Lung (tissue), 11 donors: ENCODE measurements at regions not wholly inside any gene's neighbourhood (a gene's known extent, or its start where the extent isn't known, plus 50 kb on each side); places are given as distances from the start of the nearest gene placed in this dataset.

Experiments used
- ATAC-seq: fragments of 200-7000 bp; cut with Tn5 transposase; one replicate; pipeline ENCODE4 v1.9.1; 2020; ENCODE audit warnings: moderate number of reproducible peaks; ENCODE audit not compliant: insufficient read depth, low FRiP score
- DNase-seq, 3 donors: peaks; one replicate each; pipeline ENCODE4 v3.0.0-alpha.2; 2013 to 2017
- H3K27ac ChIP-seq, 2 donors: one replicate each; pipeline ENCODE4 v1.5.1; 2013; ENCODE audit warnings: mild to moderate bottlenecking in 2 of 2, moderate library complexity in 2 of 2, control low read depth in 1 of 2, inconsistent platforms in 1 of 2, low read depth in 1 of 2, low read length in 1 of 2
- H3K27me3 ChIP-seq, 3 donors: one replicate each; pipeline ENCODE4 v1.5.1; 2013; ENCODE audit warnings: low read length in 2 of 3; ENCODE audit not compliant: control insufficient read depth in 3 of 3, insufficient read depth in 3 of 3
- H3K36me3 ChIP-seq, 4 donors: one replicate each; pipeline ENCODE4 v1.5.1; 2013; ENCODE audit warnings: low read length in 4 of 4, mild to moderate bottlenecking in 1 of 4, moderate library complexity in 1 of 4; ENCODE audit not compliant: control insufficient read depth in 4 of 4, insufficient read depth in 4 of 4
- H3K4me1 ChIP-seq, 5 donors: one replicate each; pipeline ENCODE4 v1.5.1; 2013; ENCODE audit warnings: low read length in 5 of 5, mild to moderate bottlenecking in 2 of 5, moderate library complexity in 1 of 5; ENCODE audit not compliant: control insufficient read depth in 5 of 5, insufficient read depth in 5 of 5
- H3K4me3 ChIP-seq: one replicate; pipeline ENCODE4 v1.5.1; 2013; ENCODE audit warnings: mild to moderate bottlenecking, control low read depth, moderate library complexity
- H3K9ac ChIP-seq, 2 donors: one replicate each; pipeline ENCODE4 v1.5.1; 2013; ENCODE audit warnings: low read length in 2 of 2, control low read depth in 1 of 2; ENCODE audit not compliant: insufficient read depth in 1 of 2
- H3K9me3 ChIP-seq, 4 donors: one replicate each; pipeline ENCODE4 v1.5.1; 2013; ENCODE audit warnings: low read length in 3 of 4, mild to moderate bottlenecking in 1 of 4, moderate library complexity in 1 of 4; ENCODE audit not compliant: control insufficient read depth in 4 of 4, insufficient read depth in 3 of 4
- CTCF ChIP-seq: IDR thresholded peaks from 2 replicates; pipeline ENCODE4 v1.5.1; 2012; ENCODE audit warnings: mild to moderate bottlenecking; ENCODE audit errors: control extremely low read depth, extremely low read depth
- WGBS, 2 donors: extraction: QIAGEN DNeasy Blood & Tissue Kit; methylation state at CpG; one replicate each; pipeline ENCODE4 v1.1.7; 2013; 5-methylcytosine and 5-hydroxymethylcytosine counted together
- donor health status: control.
- donor health status: control.
- donor health status: Bipolar disorder and iron deficiency.
- donor health status: healthy.
- donor health status: DM: yes; HTN: yes; CAD: no.

GRCh38 chr17:77824102-77824779 is 134.3 kb upstream of the TNRC6C start:
- Histone ChIP-seq H3K27ac (no peak overlapping the region), H3K36me3 (no peaks in the 10 kb centered on the region), H3K4me1 (peaks cover 0 to 3% (median 0%) of the 10 kb centered on the region in 5 donors), H3K27me3 (no peaks in the 10 kb centered on the region), H3K4me3 (no peak overlapping the region), H3K9me3 (no peaks in the 10 kb centered on the region), H3K9ac (no peak overlapping the region)
- no peak for ATAC-seq
- DNase-seq: no peak
- no peak for TF ChIP-seq CTCF
- 79 to 91% methylated on average over 11 of the region's 11 CpGs for WGBS, 2 donors

GRCh38 chr17:77824780-77825280 is 133.7 kb upstream of the TNRC6C start:
- no peak for ATAC-seq
- Histone ChIP-seq H3K27me3 (no peaks in the 10 kb centered on the region), H3K27ac (no peak overlapping the region), H3K9me3 (no peaks in the 10 kb centered on the region), H3K4me1 (peaks cover 0 to 3% (median 0%) of the 10 kb centered on the region in 5 donors), H3K36me3 (no peaks in the 10 kb centered on the region), H3K4me3 (no peak overlapping the region), H3K9ac (no peak overlapping the region)
- DNase-seq: no peak
- WGBS, 2 donors: 89 to 96% methylated on average over 9 of the region's 9 CpGs
- no peak for TF ChIP-seq CTCF

- no peaks in the 10 kb centered on the region for H3K36me3 ChIP-seq
- H3K27me3 ChIP-seq: no peaks in the 10 kb centered on the region
- ATAC-seq: no peak
- H3K4me1 ChIP-seq: peaks cover 0 to 5% (median 3%) of the 10 kb centered on the region in 5 donors
- H3K4me3 ChIP-seq: no peak overlapping the region
- no peak overlapping the region for H3K27ac ChIP-seq
- H3K9ac ChIP-seq: no peak overlapping the region
- H3K9me3 ChIP-seq: no peaks in the 10 kb centered on the region
- 77 to 78% methylated on average over 15 of the region's 15 CpGs for WGBS, 2 donors
- no peak for DNase-seq
- TF ChIP-seq CTCF: no peak
These were observed 132.9 kb upstream of the TNRC6C start for GRCh38 chr17:77825621-77826020.
